ENCODE measurements at regions not wholly inside any gene's neighbourhood (a gene's known extent, or its start where the extent isn't known, plus 50 kb on each side); places are given as distances from the start of the nearest gene placed in this dataset.

GRCh38 chr6:164690702-164691500 lies 618.5 kb downstream of the C6orf118 start:
- DNase-seq (ENCODE audit: extremely low spot score), result no peak
- POLR2A ChIA-PET, result no interaction called here
- TF ChIP-seq SP1 (IDR thresholded peaks at IDR 0.05), result no peak
- CTCF ChIA-PET, result no interaction called here

DNA sequence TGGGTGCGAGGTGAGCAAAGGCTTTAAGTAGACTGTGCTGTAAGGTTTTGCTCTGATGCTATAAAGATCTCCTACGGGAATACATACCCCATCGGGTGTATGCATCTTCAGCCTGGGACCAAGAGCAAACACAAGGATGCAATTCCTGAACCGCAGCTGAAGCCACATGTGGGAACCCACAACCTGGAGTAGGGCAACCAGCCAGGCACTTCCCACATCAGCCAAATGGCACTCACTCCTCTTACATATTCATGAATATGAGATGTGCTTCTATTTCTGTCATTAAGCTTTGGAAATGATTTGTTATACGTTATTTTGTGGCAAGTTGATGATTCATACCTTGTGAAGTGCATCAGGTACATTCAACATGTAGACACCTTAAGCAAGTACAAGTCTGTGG lies 619.2 kb downstream of the C6orf118 start:
- ChIA-PET POLR2A (no interaction called here), CTCF (no interaction called here)
- no peak for DNase-seq (ENCODE audit: extremely low spot score)
- TF ChIP-seq FOXK2 (IDR thresholded peaks at IDR 0.05), result no peak
- no peak for TF ChIP-seq BHLHE40 (IDR thresholded peaks at IDR 0.05; ENCODE audit: borderline replicate concordance)
- TF ChIP-seq FOXM1 (IDR thresholded peaks at IDR 0.05; ENCODE audit: borderline replicate concordance), result no peak
- TF ChIP-seq LEF1 (IDR thresholded peaks at IDR 0.05; ENCODE audit: borderline replicate concordance), result no peak
- no peak for TF ChIP-seq ARNT (IDR thresholded peaks at IDR 0.05)
- no peak for TF ChIP-seq FOXA1 (IDR thresholded peaks at IDR 0.05)
- no peak for TF ChIP-seq NFRKB (IDR thresholded peaks at IDR 0.05)
- no peak for TF ChIP-seq CTBP1 (IDR thresholded peaks at IDR 0.05; ENCODE audit: borderline replicate concordance)

GRCh38 chr6:164665328-164665727 lies 644.1 kb downstream of the C6orf118 start:
- DNase-seq (ENCODE audit: extremely low spot score), result no peak
- POLR2A ChIA-PET, result no interaction called here
- TF ChIP-seq FOXM1 (IDR thresholded peaks at IDR 0.05; ENCODE audit: borderline replicate concordance) (no peak), BHLHE40 (IDR thresholded peaks at IDR 0.05; ENCODE audit: borderline replicate concordance) (no peak), ELF4 (IDR thresholded peaks at IDR 0.05) (no peak), SP1 (IDR thresholded peaks at IDR 0.05) (no peak), TARDBP (IDR thresholded peaks at IDR 0.05) (no peak), PKNOX1 (IDR thresholded peaks at IDR 0.05) (no peak), FOXK2 (IDR thresholded peaks at IDR 0.05) (no peak), HDGF (IDR thresholded peaks at IDR 0.05; ENCODE audit: borderline replicate concordance) (no peak), LEF1 (IDR thresholded peaks at IDR 0.05; ENCODE audit: borderline replicate concordance) (no peak), FOXA1 (IDR thresholded peaks at IDR 0.05) (no peak), CTBP1 (IDR thresholded peaks at IDR 0.05; ENCODE audit: borderline replicate concordance) (no peak), NFRKB (IDR thresholded peaks at IDR 0.05) (no peak), ARNT (IDR thresholded peaks at IDR 0.05) (no peak), L3MBTL2 (conservative IDR thresholded peaks at IDR 0.05) (no peak), SUZ12 (IDR thresholded peaks at IDR 0.05) (no peak)

GRCh38 chr6:164663634-164664033 lies 645.8 kb downstream of the C6orf118 start:
- DNase-seq (ENCODE audit: extremely low spot score), result no peak
- TF ChIP-seq SUZ12 (IDR thresholded peaks at IDR 0.05), result no peak
- no peak for TF ChIP-seq ZNF384 (IDR thresholded peaks at IDR 0.05)
- TF ChIP-seq FOXA1 (IDR thresholded peaks at IDR 0.05), result no peak
- TF ChIP-seq PKNOX1 (IDR thresholded peaks at IDR 0.05), result no peak
- no peak for TF ChIP-seq ELF4 (IDR thresholded peaks at IDR 0.05)
- TF ChIP-seq TARDBP (IDR thresholded peaks at IDR 0.05), result no peak
- no peak for TF ChIP-seq LEF1 (IDR thresholded peaks at IDR 0.05; ENCODE audit: borderline replicate concordance)
- no peak for TF ChIP-seq NFRKB (IDR thresholded peaks at IDR 0.05)
- TF ChIP-seq ARNT (IDR thresholded peaks at IDR 0.05), result no peak
- no peak for TF ChIP-seq HDGF (IDR thresholded peaks at IDR 0.05; ENCODE audit: borderline replicate concordance)
- ChIA-PET POLR2A (no interaction called here), CTCF (no interaction called here)

More at GRCh38 chr6:164665328-164665727, 644.1 kb downstream of the C6orf118 start:
- CTCF ChIA-PET, result no interaction called here

DNA sequence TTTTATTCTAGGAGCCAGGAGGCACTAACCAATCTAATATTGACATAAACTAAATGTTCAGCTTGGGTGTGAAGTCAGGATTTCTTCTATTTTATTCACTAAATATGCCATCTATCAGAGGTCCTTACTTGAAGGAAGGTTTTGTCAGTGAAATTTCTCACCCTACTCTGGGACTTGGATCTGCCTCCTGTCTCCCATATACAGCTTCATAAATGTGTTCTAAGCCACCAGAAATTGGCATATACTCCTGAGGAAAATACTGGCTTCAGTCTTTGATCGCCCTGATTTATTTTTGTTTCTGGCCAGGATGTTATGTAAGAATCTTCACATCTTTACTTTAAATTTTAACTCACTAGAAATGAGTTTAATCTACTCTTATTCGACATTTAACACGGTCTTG lies 647.7 kb downstream of the C6orf118 start:
- POLR2A ChIA-PET, result no interaction called here
- no peak for TF ChIP-seq HDGF (IDR thresholded peaks at IDR 0.05; ENCODE audit: borderline replicate concordance)
- no peak for TF ChIP-seq CTBP1 (IDR thresholded peaks at IDR 0.05; ENCODE audit: borderline replicate concordance)
- TF ChIP-seq NFRKB (IDR thresholded peaks at IDR 0.05), result no peak
- no peak for TF ChIP-seq FOXM1 (IDR thresholded peaks at IDR 0.05; ENCODE audit: borderline replicate concordance)
- TF ChIP-seq FOXK2 (IDR thresholded peaks at IDR 0.05), result no peak
- TF ChIP-seq PKNOX1 (IDR thresholded peaks at IDR 0.05), result no peak
- no peak for TF ChIP-seq FOXA1 (IDR thresholded peaks at IDR 0.05)
- TF ChIP-seq ZNF384 (IDR thresholded peaks at IDR 0.05), result no peak
- no peak for TF ChIP-seq SUZ12 (IDR thresholded peaks at IDR 0.05)
- no peak for TF ChIP-seq BHLHE40 (IDR thresholded peaks at IDR 0.05; ENCODE audit: borderline replicate concordance)
- no peak for TF ChIP-seq L3MBTL2 (conservative IDR thresholded peaks at IDR 0.05)
- TF ChIP-seq SP1 (IDR thresholded peaks at IDR 0.05), result no peak
- no peak for TF ChIP-seq ARNT (IDR thresholded peaks at IDR 0.05)
- TF ChIP-seq LEF1 (IDR thresholded peaks at IDR 0.05; ENCODE audit: borderline replicate concordance), result no peak
- no peak for TF ChIP-seq ELF4 (IDR thresholded peaks at IDR 0.05)
- DNase-seq (ENCODE audit: extremely low spot score), result no peak
- CTCF ChIA-PET, result no interaction called here

DNA sequence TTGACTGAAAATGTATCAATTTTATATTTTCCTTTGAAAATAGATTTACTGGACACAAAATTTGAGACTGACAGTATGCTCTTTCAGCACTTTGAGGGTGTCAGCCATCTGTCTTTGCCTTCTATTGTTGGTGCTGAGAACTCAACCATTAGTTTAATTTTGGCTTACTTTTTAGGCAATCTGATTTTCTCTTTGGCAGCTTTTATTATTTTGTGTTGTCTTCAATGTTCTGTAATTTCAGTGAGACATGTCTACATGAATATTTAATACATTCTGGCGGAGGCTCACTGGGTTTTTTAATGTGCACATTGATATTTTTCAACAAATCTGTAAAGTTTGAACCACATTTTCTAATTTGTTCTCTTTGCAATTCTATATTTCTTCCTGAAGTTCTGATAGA lies 648.6 kb downstream of the C6orf118 start:
- CTCF ChIA-PET, result no interaction called here
- TF ChIP-seq FOXM1 (IDR thresholded peaks at IDR 0.05; ENCODE audit: borderline replicate concordance) (no peak), PKNOX1 (IDR thresholded peaks at IDR 0.05) (no peak), BHLHE40 (IDR thresholded peaks at IDR 0.05; ENCODE audit: borderline replicate concordance) (no peak), TARDBP (IDR thresholded peaks at IDR 0.05) (no peak), L3MBTL2 (conservative IDR thresholded peaks at IDR 0.05) (no peak), FOXA1 (IDR thresholded peaks at IDR 0.05) (no peak)
- POLR2A ChIA-PET, result no interaction called here
- no peak for DNase-seq (ENCODE audit: extremely low spot score)

Measured in HEK293T (cell line).